ENCODE measurements at regions not wholly inside any gene's neighbourhood (a gene's known extent, or its start where the extent isn't known, plus 50 kb on each side); places are given as distances from the start of the nearest gene placed in this dataset.
"Not testable (repeated sequence)": the region's sequence is repeated elsewhere in the genome, so short reads cannot be mapped to it uniquely, and the experiment has no call there.

- no peak for DNase-seq (ENCODE audit: low read depth, low spot score)
- no peak for TF ChIP-seq CTCF (IDR thresholded peaks at IDR 0.05; ENCODE audit: insufficient read depth, low read length, missing control alignments)
- no peak overlapping the region for H3K4me3 ChIP-seq (ENCODE audit: low read depth, low read length)
- CTCF ChIA-PET: no interaction called here
- POLR2A ChIA-PET: no interaction called here
These were observed 59.4 kb downstream of the BLTP3B start for GRCh38 chr12:100083308-100083707.

GRCh38 chr12:100078777-100079176 is 63.9 kb downstream of the BLTP3B start:
- H3K4me3 ChIP-seq (ENCODE audit: low read depth, low read length); DNase-seq (ENCODE audit: low read depth, low spot score); CTCF ChIA-PET; POLR2A ChIA-PET: not testable (repeated sequence)

- POLR2A ChIA-PET: no interaction called here
- DNase-seq (ENCODE audit: low read depth, low spot score): no peak
- TF ChIP-seq CTCF (IDR thresholded peaks at IDR 0.05; ENCODE audit: insufficient read depth, low read length, missing control alignments): no peak
- CTCF ChIA-PET: interaction anchor here (0.9 kb wide), 1 partner anchor 33 kb away, joined by 3 read pairs; no protein-coding TSS in a partner anchor
- no peak overlapping the region for H3K4me3 ChIP-seq (ENCODE audit: low read depth, low read length)
These were observed 65.3 kb downstream of the BLTP3B start for GRCh38 chr12:100077367-100077766.

GRCh38 chr12:100075598-100075997 is 67.1 kb downstream of the BLTP3B start:
- H3K4me3 ChIP-seq (ENCODE audit: low read depth, low read length): no peak overlapping the region
- DNase-seq (ENCODE audit: low read depth, low spot score): no peak
- POLR2A ChIA-PET: no interaction called here
- no peak for TF ChIP-seq CTCF (IDR thresholded peaks at IDR 0.05; ENCODE audit: insufficient read depth, low read length, missing control alignments)
- CTCF ChIA-PET: interaction anchor here (1.4 kb wide), 1 partner anchor 79 kb away, joined by 4 read pairs; no protein-coding TSS in a partner anchor

- CTCF ChIA-PET: no interaction called here
- no peak for DNase-seq (ENCODE audit: low read depth, low spot score)
- no peak for TF ChIP-seq CTCF (IDR thresholded peaks at IDR 0.05; ENCODE audit: insufficient read depth, low read length, missing control alignments)
- POLR2A ChIA-PET: no interaction called here
- no peak overlapping the region for H3K4me3 ChIP-seq (ENCODE audit: low read depth, low read length)
These were observed 72.9 kb downstream of the BLTP3B start for GRCh38 chr12:100069795-100070194.

GRCh38 chr12:100068305-100068704 is 74.4 kb downstream of the BLTP3B start:
- POLR2A ChIA-PET: no interaction called here
- CTCF ChIA-PET: no interaction called here
- DNase-seq (ENCODE audit: low read depth, low spot score): no peak

More at GRCh38 chr12:100068305-100068704, 74.4 kb downstream of the BLTP3B start:
- TF ChIP-seq CTCF (IDR thresholded peaks at IDR 0.05; ENCODE audit: insufficient read depth, low read length, missing control alignments): no peak
- no peak overlapping the region for H3K4me3 ChIP-seq (ENCODE audit: low read depth, low read length)
